Stomach smooth muscle (tissue), 2 donors: ENCODE measurements at regions not wholly inside any gene's neighbourhood (a gene's known extent, or its start where the extent isn't known, plus 50 kb on each side); places are given as distances from the start of the nearest gene placed in this dataset.
"Not testable (repeated sequence)": the region's sequence is repeated elsewhere in the genome, so short reads cannot be mapped to it uniquely, and the experiment has no call there.

Experiments used
- H3K27ac ChIP-seq: one replicate; pipeline ENCODE4 v1.7.0; 2013; ENCODE audit warnings: mild to moderate bottlenecking, low read length, inconsistent platforms
- H3K27me3 ChIP-seq, 2 donors: one replicate each; pipeline ENCODE4 v1.7.0; 2013; ENCODE audit warnings: low read length in 2 of 2; ENCODE audit not compliant: insufficient read depth in 2 of 2, control insufficient read depth in 1 of 2
- H3K36me3 ChIP-seq, 2 donors: one replicate each; pipeline ENCODE4 v1.7.0; 2013; ENCODE audit warnings: low read length in 2 of 2; ENCODE audit not compliant: control insufficient read depth in 2 of 2, insufficient read depth in 2 of 2
- H3K4me1 ChIP-seq: one replicate; pipeline ENCODE4 v1.7.0; 2013; ENCODE audit warnings: low read length; ENCODE audit not compliant: control insufficient read depth, insufficient read depth
- H3K4me3 ChIP-seq, 2 donors: one replicate each; pipeline ENCODE4 v1.7.0; 2013; ENCODE audit warnings: low read length in 2 of 2
- H3K9ac ChIP-seq, 2 donors: one replicate each; pipeline ENCODE4 v1.7.0; 2013; ENCODE audit warnings: low read length in 2 of 2, mild to moderate bottlenecking in 1 of 2
- H3K9me3 ChIP-seq, 2 donors: one replicate each; pipeline ENCODE4 v1.7.0; 2013; ENCODE audit warnings: low read length in 2 of 2; ENCODE audit not compliant: control insufficient read depth in 2 of 2
- donor health status: healthy.
- donor health status: Pancreatic carcinoma.

DNA sequence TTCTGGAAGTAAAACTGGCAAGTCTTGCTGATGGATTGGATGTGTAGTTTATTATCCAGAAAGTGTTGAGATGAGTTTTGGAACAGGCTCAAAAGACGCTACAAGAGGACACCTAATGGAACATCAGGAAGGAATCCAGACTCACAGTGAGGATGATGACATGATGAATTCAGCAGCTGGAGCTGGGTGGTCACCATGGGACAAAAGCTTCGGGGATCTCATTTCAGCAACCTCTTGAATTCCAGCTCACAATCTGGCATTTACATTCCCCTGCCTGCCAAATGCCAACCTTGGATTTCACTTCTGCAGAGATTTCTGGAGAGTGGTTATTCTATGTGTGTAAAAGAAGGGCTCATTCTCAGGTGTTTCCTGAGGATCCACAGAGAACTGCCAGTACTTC is 288.0 kb upstream of the TMTC4 start:
- peaks cover 0 to 5% of the 10 kb centered on the region in 2 donors for H3K9me3 ChIP-seq
- no peaks in the 10 kb centered on the region for H3K4me1 ChIP-seq
- H3K9ac ChIP-seq, result no peak overlapping the region
- no peaks in the 10 kb centered on the region for H3K27me3 ChIP-seq
- no peaks in the 10 kb centered on the region for H3K36me3 ChIP-seq
- no peak overlapping the region for H3K4me3 ChIP-seq
- H3K27ac ChIP-seq, result no peak overlapping the region

GRCh38 chr13:100961186-100961585 is 286.6 kb upstream of the TMTC4 start:
- Histone ChIP-seq H3K36me3 (no peaks in the 10 kb centered on the region), H3K27me3 (no peaks in the 10 kb centered on the region), H3K9me3 (peaks cover 0 to 5% of the 10 kb centered on the region in 2 donors), H3K9ac (no peak overlapping the region), H3K27ac (no peak overlapping the region), H3K4me1 (no peaks in the 10 kb centered on the region), H3K4me3 (no peak overlapping the region)

DNA sequence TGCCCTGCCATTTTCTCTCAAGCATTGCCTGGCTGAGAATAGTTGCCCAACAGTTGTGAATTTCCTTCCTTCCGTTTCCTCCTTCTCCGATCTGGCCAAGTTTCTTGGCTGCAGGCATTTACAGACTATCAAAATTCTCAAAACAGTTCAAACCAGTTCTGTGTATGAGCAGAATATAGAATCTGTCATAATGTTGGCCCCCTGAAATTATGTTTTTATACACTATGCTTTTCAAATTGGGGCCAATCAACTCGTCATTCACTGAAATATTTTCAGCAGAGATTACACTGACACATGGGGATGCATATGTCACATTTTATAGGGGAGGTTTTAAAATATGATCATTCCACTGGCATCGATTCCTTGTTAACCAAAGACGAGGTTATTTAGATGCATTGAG is 284.2 kb upstream of the TMTC4 start:
- Histone ChIP-seq H3K9ac (no peak overlapping the region), H3K4me3 (no peak overlapping the region), H3K27me3 (no peaks in the 10 kb centered on the region), H3K27ac (no peak overlapping the region), H3K9me3 (peaks cover 0 to 5% of the 10 kb centered on the region in 2 donors), H3K4me1 (no peaks in the 10 kb centered on the region), H3K36me3 (no peaks in the 10 kb centered on the region)

DNA sequence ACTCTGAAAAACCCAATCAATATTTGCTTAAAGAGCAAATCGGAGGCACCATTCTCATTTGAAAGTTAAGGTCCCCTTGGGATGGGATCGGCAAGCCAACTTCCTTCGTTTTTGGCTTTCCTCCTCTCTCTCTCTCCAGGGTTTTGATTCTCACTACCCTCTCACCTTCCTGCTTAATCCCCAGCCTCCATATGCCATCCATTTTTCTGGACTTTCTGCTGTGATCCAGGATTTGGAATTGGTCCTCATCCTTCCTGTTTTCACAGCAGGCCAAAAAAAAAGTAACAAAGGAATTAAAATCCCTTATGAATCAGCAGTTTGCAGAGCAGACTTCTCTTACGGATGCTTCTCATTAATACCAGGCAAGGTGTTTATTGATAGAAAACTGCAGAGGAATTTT is 283.1 kb upstream of the TMTC4 start:
- Histone ChIP-seq H3K27me3 (no peaks in the 10 kb centered on the region), H3K9me3 (peaks cover 0 to 5% of the 10 kb centered on the region in 2 donors), H3K4me3 (no peak overlapping the region), H3K9ac (no peak overlapping the region), H3K4me1 (no peaks in the 10 kb centered on the region), H3K27ac (no peak overlapping the region), H3K36me3 (no peaks in the 10 kb centered on the region)

GRCh38 chr13:100954430-100955305 is 280.1 kb upstream of the TMTC4 start:
- Histone ChIP-seq H3K27me3 (no peaks in the 10 kb centered on the region), H3K9me3 (peaks cover 0 to 3% of the 10 kb centered on the region in 2 donors), H3K4me1 (no peaks in the 10 kb centered on the region), H3K27ac (no peak overlapping the region), H3K4me3 (no peak overlapping the region), H3K9ac (no peak overlapping the region), H3K36me3 (no peaks in the 10 kb centered on the region)

DNA sequence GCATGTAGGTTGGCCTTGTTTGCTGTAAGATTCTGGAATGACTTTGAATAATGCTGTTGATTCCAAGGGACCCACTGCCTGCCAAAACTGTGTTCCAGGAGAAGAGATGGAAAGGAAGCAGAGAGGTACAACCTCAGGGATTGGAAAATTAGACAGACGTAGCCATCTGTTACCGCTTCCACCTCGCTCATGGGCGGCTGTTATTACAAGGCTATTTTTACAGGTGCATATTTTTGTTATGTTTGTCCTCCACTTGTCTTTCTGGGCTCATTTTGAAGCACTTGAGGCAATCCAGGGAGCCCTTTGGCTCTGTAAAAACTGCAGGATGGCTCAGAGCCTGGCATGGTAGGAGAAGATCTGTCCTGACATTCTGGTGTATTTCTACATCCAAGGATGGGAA is 276.4 kb upstream of the TMTC4 start:
- H3K4me3 ChIP-seq, result no peak overlapping the region
- H3K9ac ChIP-seq, result no peak overlapping the region
- H3K9me3 ChIP-seq, result peaks cover 0 to 8% of the 10 kb centered on the region in 2 donors
- no peaks in the 10 kb centered on the region for H3K4me1 ChIP-seq
- H3K27me3 ChIP-seq, result no peaks in the 10 kb centered on the region
- no peaks in the 10 kb centered on the region for H3K36me3 ChIP-seq
- H3K27ac ChIP-seq, result no peak overlapping the region

DNA sequence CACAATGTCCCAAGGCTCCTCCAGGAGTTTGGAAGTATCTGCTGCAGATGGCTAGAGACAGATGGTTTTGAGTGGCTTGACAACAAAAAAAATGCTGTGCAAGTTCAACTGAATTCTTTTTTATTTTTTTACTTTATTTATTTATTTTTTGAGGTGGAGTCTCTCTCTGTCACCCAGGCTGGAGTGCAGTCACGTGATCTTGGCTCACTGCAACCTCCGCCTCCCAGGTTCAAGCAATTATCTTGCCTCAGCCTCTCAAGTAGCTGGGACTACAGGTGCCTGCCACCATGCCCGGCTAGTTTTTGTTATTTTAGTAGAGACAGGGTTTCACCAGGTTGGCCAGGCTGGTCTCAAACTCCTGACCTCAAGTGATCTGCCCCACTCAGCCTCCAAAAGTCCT is 274.3 kb upstream of the TMTC4 start:
- not testable (repeated sequence) for H3K36me3 ChIP-seq, H3K4me1 ChIP-seq, H3K9me3 ChIP-seq, H3K27ac ChIP-seq, H3K27me3 ChIP-seq, H3K9ac ChIP-seq, H3K4me3 ChIP-seq

GRCh38 chr13:100946588-100946987 is 272.0 kb upstream of the TMTC4 start:
- no peak overlapping the region for H3K4me3 ChIP-seq
- H3K27me3 ChIP-seq, result no peaks in the 10 kb centered on the region
- peaks cover 0 to 8% of the 10 kb centered on the region in 2 donors for H3K9me3 ChIP-seq
- H3K27ac ChIP-seq, result no peak overlapping the region
- no peak overlapping the region for H3K9ac ChIP-seq
- H3K36me3 ChIP-seq, result no peaks in the 10 kb centered on the region
- no peaks in the 10 kb centered on the region for H3K4me1 ChIP-seq

- Histone ChIP-seq H3K4me1 (no peaks in the 10 kb centered on the region), H3K36me3 (no peaks in the 10 kb centered on the region), H3K27me3 (no peaks in the 10 kb centered on the region), H3K27ac (no peak overlapping the region), H3K4me3 (no peak overlapping the region), H3K9ac (no peak overlapping the region), H3K9me3 (peaks cover 0 to 8% of the 10 kb centered on the region in 2 donors)
These were observed 270.3 kb upstream of the TMTC4 start for GRCh38 chr13:100944791-100945345.

GRCh38 chr13:100942742-100943141 is 268.1 kb upstream of the TMTC4 start:
- Histone ChIP-seq H3K9ac (no peak overlapping the region), H3K27ac (no peak overlapping the region), H3K27me3 (no peaks in the 10 kb centered on the region), H3K4me1 (no peaks in the 10 kb centered on the region), H3K36me3 (no peaks in the 10 kb centered on the region), H3K4me3 (no peak overlapping the region), H3K9me3 (peaks cover 0 to 5% of the 10 kb centered on the region in 2 donors)
